Endodermal cell (in vitro differentiated cells): ENCODE measurements at regions not wholly inside any gene's neighbourhood (a gene's known extent, or its start where the extent isn't known, plus 50 kb on each side); places are given as distances from the start of the nearest gene placed in this dataset.
A peak's percentile ranks its signal among the peaks of the same experiment; 100 is the strongest.

Source experiments
- DNase-seq: peaks from one replicate; pipeline ENCODE4 v3.0.0-alpha.2; 2017
- H3K27ac ChIP-seq: 2 replicates; pipeline ENCODE4 v1.5.1; 2013; ENCODE audit warnings: mild to moderate bottlenecking, low read depth, low read length, moderate library complexity
- H3K27me3 ChIP-seq: 2 replicates; pipeline ENCODE4 v1.6.1; 2013; ENCODE audit warnings: mild to moderate bottlenecking, low read length, moderate library complexity; ENCODE audit not compliant: insufficient read depth, control insufficient read depth, poor library complexity, severe bottlenecking
- H3K36me3 ChIP-seq: 2 replicates; pipeline ENCODE4 v1.7.0; 2013; ENCODE audit warnings: mild to moderate bottlenecking, low read length, moderate library complexity; ENCODE audit not compliant: control insufficient read depth, insufficient read depth
- H3K4me1 ChIP-seq: one replicate; pipeline ENCODE4 v1.7.0; 2013; ENCODE audit warnings: low read length; ENCODE audit not compliant: control insufficient read depth, insufficient read depth
- H3K4me3 ChIP-seq: 2 replicates; pipeline ENCODE4 v1.5.1; 2013; ENCODE audit warnings: mild to moderate bottlenecking, low read length, moderate library complexity
- H3K9ac ChIP-seq: 2 replicates; pipeline ENCODE4 v1.6.1; 2013; ENCODE audit warnings: mild to moderate bottlenecking, low read length, moderate library complexity; ENCODE audit not compliant: poor library complexity, severe bottlenecking; ENCODE audit errors: extremely low read depth
- H3K9me3 ChIP-seq: 2 replicates; pipeline ENCODE4 v1.6.1; 2013; ENCODE audit warnings: mild to moderate bottlenecking, low read length, moderate library complexity; ENCODE audit not compliant: control insufficient read depth
- H3K27ac Mint-ChIP-seq: 2 replicates; pipeline ENCODE4 v1.8.0; 2020; ENCODE audit warnings: mixed read lengths
- H3K27me3 Mint-ChIP-seq: 2 replicates; pipeline ENCODE4 v1.8.0; 2021; ENCODE audit warnings: mild to moderate bottlenecking, mixed read lengths; ENCODE audit not compliant: insufficient read depth
- H3K36me3 Mint-ChIP-seq: 2 replicates; pipeline ENCODE4 v1.8.0; 2020; ENCODE audit warnings: low read depth, mixed read lengths
- H3K4me1 Mint-ChIP-seq: 2 replicates; pipeline ENCODE4 v1.8.0; 2020; ENCODE audit warnings: mixed read lengths
- H3K4me3 Mint-ChIP-seq: 2 replicates; pipeline ENCODE4 v1.8.0; 2020; ENCODE audit warnings: mild to moderate bottlenecking, moderate library complexity, mixed read lengths
- H3K9me3 Mint-ChIP-seq: 2 replicates; pipeline ENCODE4 v1.8.0; 2020; ENCODE audit warnings: mild to moderate bottlenecking, mixed read lengths
- WGBS, 2 experiments: methylation state at CpG; one replicate each; pipeline versions ENCODE4 v1.1.5 to v1.1.7; 2013; ENCODE audit warnings: missing lambda C conversion rate in 2 of 2, mixed read lengths in 1 of 2; ENCODE audit not compliant: insufficient coverage in 1 of 2, insufficient read length in 1 of 2; 5-methylcytosine and 5-hydroxymethylcytosine counted together
- TF ChIP-seq, protein P1 (sequence below): fragments of 200-600 bp; sonication (generic); conservative IDR thresholded peaks from 2 replicates; pipeline ENCODE4 v1.5.0; 2021; ENCODE audit warnings: antibody characterized with exemption, mild to moderate bottlenecking

DNA sequence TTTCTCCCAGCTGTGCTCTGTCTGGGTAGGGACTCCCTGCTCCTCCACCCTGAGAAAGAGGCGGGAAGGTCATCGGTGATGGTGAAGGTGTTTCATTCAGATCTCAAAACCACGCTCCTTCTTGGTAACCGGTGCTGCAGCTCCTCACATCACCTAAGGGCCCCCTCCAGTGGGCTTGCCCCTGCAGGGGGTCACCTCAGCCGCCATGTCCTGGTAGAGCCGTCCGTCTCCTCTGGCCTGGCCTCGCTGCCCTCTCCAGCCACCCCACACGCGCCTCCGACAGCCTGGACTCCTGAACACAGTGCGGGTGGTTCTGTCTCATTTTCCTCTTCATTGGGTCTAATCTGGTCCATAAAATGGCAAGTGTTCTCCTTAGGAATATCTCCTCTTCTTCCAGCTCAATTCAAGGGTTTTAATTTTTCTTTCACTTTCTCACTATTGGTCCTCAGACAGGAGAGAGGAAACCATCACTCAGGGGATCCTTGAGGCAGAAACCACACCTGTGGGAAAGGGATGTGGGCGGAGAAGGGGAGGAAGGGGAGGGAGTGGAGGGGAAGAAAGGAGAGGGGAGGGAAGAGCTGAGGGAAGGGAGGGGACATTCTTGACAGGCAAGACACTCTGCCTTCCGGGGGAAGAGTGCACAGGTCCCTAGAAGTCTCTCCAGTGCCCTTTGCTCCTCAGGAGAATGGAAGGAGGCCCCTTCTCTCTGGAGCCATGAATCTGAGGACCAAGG lies 1338.4 kb downstream of the TBC1D22A start:
- no peak overlapping the region for H3K27ac Mint-ChIP-seq
- Histone ChIP-seq H3K27ac (no peak overlapping the region), H3K4me1 (no peaks in the 10 kb centered on the region), H3K4me3 (no peak overlapping the region), H3K27me3 (no peaks in the 10 kb centered on the region), H3K36me3 (no peaks in the 10 kb centered on the region), H3K9ac (no peak overlapping the region), H3K9me3 (no peaks in the 10 kb centered on the region)
- H3K27me3 Mint-ChIP-seq: no peaks in the 10 kb centered on the region
- TF ChIP-seq, protein P1, sequence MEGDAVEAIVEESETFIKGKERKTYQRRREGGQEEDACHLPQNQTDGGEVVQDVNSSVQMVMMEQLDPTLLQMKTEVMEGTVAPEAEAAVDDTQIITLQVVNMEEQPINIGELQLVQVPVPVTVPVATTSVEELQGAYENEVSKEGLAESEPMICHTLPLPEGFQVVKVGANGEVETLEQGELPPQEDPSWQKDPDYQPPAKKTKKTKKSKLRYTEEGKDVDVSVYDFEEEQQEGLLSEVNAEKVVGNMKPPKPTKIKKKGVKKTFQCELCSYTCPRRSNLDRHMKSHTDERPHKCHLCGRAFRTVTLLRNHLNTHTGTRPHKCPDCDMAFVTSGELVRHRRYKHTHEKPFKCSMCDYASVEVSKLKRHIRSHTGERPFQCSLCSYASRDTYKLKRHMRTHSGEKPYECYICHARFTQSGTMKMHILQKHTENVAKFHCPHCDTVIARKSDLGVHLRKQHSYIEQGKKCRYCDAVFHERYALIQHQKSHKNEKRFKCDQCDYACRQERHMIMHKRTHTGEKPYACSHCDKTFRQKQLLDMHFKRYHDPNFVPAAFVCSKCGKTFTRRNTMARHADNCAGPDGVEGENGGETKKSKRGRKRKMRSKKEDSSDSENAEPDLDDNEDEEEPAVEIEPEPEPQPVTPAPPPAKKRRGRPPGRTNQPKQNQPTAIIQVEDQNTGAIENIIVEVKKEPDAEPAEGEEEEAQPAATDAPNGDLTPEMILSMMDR: no peak
- no peaks in the 10 kb centered on the region for H3K36me3 Mint-ChIP-seq
- H3K4me1 Mint-ChIP-seq: no peaks in the 10 kb centered on the region
- no peak for DNase-seq
- H3K4me3 Mint-ChIP-seq: no peak overlapping the region
- no peaks in the 10 kb centered on the region for H3K9me3 Mint-ChIP-seq
- WGBS, 2 experiments: 89 to 92% methylated on average over 5 to 14 of the region's 14 CpGs

DNA sequence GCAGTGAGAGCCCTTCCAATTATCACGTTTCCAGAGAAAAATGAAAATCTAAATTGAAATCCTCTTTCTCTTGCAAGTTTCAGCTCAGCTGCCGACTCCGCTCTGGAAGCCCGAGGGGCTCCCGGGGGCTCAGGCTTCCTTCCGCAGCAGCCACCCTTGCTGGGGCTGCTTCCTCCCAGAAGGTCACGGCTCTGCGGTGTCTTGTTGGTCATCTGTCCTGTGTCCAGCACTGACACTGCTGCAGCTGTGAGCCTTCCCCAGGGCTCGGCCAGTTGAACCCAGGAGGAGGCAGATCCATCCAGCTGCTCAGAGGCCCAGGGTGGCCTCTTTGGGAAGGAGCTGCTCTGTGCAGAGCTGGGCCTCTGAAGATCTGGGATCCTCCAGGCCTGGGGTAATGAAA lies 1337.2 kb downstream of the TBC1D22A start:
- Mint-ChIP-seq H3K27ac (no peak overlapping the region), H3K27me3 (no peaks in the 10 kb centered on the region), H3K4me1 (no peaks in the 10 kb centered on the region), H3K4me3 (no peak overlapping the region), H3K36me3 (no peaks in the 10 kb centered on the region), H3K9me3 (no peaks in the 10 kb centered on the region)
- peak; percentile 26 for DNase-seq
- TF ChIP-seq, protein P1: no peak
- no peaks in the 10 kb centered on the region for H3K9me3 ChIP-seq
- H3K27me3 ChIP-seq: no peaks in the 10 kb centered on the region
- no peak overlapping the region for H3K4me3 ChIP-seq
- no peak overlapping the region for H3K27ac ChIP-seq
- 96 to 100% methylated on average over 2 to 9 of the region's 9 CpGs for WGBS, 2 experiments
- no peaks in the 10 kb centered on the region for H3K4me1 ChIP-seq
- H3K9ac ChIP-seq: no peak overlapping the region
- no peaks in the 10 kb centered on the region for H3K36me3 ChIP-seq

DNA sequence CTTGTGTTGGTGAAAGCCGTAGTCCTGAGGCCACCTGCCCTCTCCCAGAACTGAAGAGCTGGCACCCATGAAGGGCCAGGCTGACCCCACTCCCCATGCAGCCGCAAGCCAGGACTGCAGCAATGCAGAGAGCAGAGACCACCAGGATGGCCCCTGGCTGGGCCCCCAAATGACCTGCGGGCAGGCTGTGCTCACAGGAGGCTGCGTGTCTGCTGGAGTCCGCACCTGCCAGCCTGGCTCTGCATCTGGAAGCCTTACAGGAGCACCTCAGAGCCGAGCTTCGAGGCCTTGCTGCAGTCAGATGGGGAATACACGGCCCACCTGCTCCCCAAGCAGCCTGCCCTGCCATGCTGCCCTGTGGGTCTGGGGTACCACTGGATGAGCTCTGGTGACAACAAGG lies 1336.8 kb downstream of the TBC1D22A start:
- Histone ChIP-seq H3K9ac (no peak overlapping the region), H3K9me3 (no peaks in the 10 kb centered on the region), H3K27me3 (no peaks in the 10 kb centered on the region), H3K4me3 (no peak overlapping the region), H3K4me1 (no peaks in the 10 kb centered on the region), H3K27ac (no peak overlapping the region), H3K36me3 (no peaks in the 10 kb centered on the region)
- no peak overlapping the region for H3K4me3 Mint-ChIP-seq
- H3K27ac Mint-ChIP-seq: no peak overlapping the region
- DNase-seq: peak; percentile 36
- H3K36me3 Mint-ChIP-seq: no peaks in the 10 kb centered on the region
- H3K27me3 Mint-ChIP-seq: no peaks in the 10 kb centered on the region
- no peaks in the 10 kb centered on the region for H3K9me3 Mint-ChIP-seq
- TF ChIP-seq, protein P1: no peak
- 90 to 96% methylated on average over 7 to 8 of the region's 8 CpGs for WGBS, 2 experiments
- H3K4me1 Mint-ChIP-seq: no peaks in the 10 kb centered on the region
